ENCODE measurements at regions not wholly inside any gene's neighbourhood (a gene's known extent, or its start where the extent isn't known, plus 50 kb on each side); places are given as distances from the start of the nearest gene placed in this dataset.

- Mint-ChIP-seq H3K9me3 (no peaks in the 10 kb centered on the region), H3K27ac (no peak overlapping the region), H3K27me3 (peaks cover 7% of the 10 kb centered on the region), H3K4me3 (no peak overlapping the region), H3K36me3 (no peaks in the 10 kb centered on the region), H3K4me1 (ENCODE audit: low read depth) (peaks cover 12% of the 10 kb centered on the region)
- DNase-seq, result no peak
- ChIA-PET POLR2A (no interaction called here), CTCF (no interaction called here)
- intact Hi-C loops (cut with micrococcal nuclease), result no loop called here
Measured at GRCh38 chr1:31503570-31503969, 72.7 kb upstream of the TINAGL1 start.

GRCh38 chr1:31504001-31504400 is 72.3 kb upstream of the TINAGL1 start:
- Mint-ChIP-seq H3K4me1 (ENCODE audit: low read depth) (peaks cover 12% of the 10 kb centered on the region), H3K36me3 (no peaks in the 10 kb centered on the region), H3K27me3 (peaks cover 7% of the 10 kb centered on the region), H3K9me3 (no peaks in the 10 kb centered on the region), H3K27ac (no peak overlapping the region), H3K4me3 (no peak overlapping the region)
- ChIA-PET CTCF (no interaction called here), POLR2A (no interaction called here)
- no peak for DNase-seq
- intact Hi-C loops (cut with micrococcal nuclease), result no loop called here

GRCh38 chr1:31505911-31506497 is 70.3 kb upstream of the TINAGL1 start:
- H3K4me1 Mint-ChIP-seq (ENCODE audit: low read depth), result peaks cover 12% of the 10 kb centered on the region
- POLR2A ChIA-PET, result interaction anchor here (0.6 kb wide), 1 partner anchor 54 kb away, joined by 3 read pairs; no protein-coding TSS in a partner anchor
- DNase-seq, result peak; percentile 44
- H3K4me3 Mint-ChIP-seq, result no peak overlapping the region
- peaks cover 8% of the 10 kb centered on the region for H3K27me3 Mint-ChIP-seq
- no peaks in the 10 kb centered on the region for H3K36me3 Mint-ChIP-seq
- H3K9me3 Mint-ChIP-seq, result no peaks in the 10 kb centered on the region
- H3K27ac Mint-ChIP-seq, result no peak overlapping the region
- intact Hi-C loops (cut with micrococcal nuclease), result no loop called here
- CTCF ChIA-PET, result no interaction called here

GRCh38 chr1:31507221-31507620 is 69.1 kb upstream of the TINAGL1 start:
- Mint-ChIP-seq H3K27me3 (peaks cover 9% of the 10 kb centered on the region), H3K36me3 (no peaks in the 10 kb centered on the region), H3K4me1 (ENCODE audit: low read depth) (peaks cover 12% of the 10 kb centered on the region), H3K27ac (no peak overlapping the region), H3K4me3 (no peak overlapping the region), H3K9me3 (no peaks in the 10 kb centered on the region)
- ChIA-PET CTCF (no interaction called here), POLR2A (no interaction called here)
- no peak for DNase-seq
- intact Hi-C loops (cut with micrococcal nuclease), result no loop called here

- POLR2A ChIA-PET, result no interaction called here
- DNase-seq, result no peak
- CTCF ChIA-PET, result interaction anchor here (0.6 kb wide), 1 partner anchor 23 kb away, joined by 3 read pairs; no protein-coding TSS in a partner anchor
Measured at GRCh38 chr1:31507676-31508530, 68.4 kb upstream of the TINAGL1 start.

DNA sequence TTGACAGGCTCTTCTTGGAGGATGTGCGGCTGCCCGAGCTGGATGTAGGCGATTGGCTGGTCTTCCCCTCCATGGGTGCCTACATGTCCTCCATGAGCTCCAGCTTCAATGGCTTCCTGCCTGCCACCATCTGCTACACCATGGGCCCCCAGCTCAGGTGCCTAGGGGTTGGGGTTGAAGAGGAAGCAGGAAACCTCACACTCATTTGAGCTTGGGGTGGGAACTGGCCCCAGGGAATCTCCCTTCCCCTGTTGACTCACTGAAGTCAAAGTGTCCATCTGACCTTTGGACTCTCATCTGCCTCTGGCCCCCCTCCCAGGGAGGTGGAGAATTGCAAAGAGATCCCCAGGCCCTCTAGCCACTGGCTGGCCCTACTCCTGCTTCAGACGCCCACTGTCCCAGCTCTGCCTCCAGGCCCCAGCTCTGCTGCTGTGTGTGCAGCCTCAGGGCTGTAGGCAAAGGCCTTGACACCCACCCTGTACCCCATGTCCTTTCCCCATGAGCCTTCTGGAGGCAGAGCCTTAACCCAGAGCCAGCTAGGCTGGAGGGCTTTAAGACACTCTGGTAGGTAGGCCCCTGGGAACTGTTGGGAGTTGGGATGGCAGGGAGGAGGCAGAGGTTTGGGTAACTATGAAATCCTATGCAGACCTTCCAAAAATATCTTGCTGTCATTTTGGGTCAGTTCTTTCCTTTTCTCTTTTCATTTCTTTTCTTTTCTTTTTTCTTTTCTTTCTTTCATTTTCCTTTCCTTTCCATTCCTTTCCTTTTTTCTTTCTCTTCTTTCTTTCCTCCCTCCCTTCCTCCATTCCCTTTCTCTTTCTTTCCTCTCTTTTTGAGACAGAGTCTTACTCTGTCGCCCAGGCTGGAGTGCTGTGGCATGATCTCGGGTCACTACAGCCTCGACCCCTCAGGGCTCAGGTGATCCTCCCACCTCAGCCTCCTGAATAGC is 66.9 kb upstream of the TINAGL1 start:
- Mint-ChIP-seq H3K27ac (no peak overlapping the region), H3K9me3 (no peaks in the 10 kb centered on the region), H3K4me1 (ENCODE audit: low read depth) (peaks cover 12% of the 10 kb centered on the region), H3K36me3 (no peaks in the 10 kb centered on the region), H3K4me3 (no peak overlapping the region), H3K27me3 (peaks cover 5% of the 10 kb centered on the region)
- CTCF ChIA-PET, result no interaction called here
- no peak for DNase-seq
- intact Hi-C loops (cut with micrococcal nuclease), result no loop called here
- POLR2A ChIA-PET, result no interaction called here

More at GRCh38 chr1:31507676-31508530, 68.4 kb upstream of the TINAGL1 start:
- intact Hi-C loops (cut with micrococcal nuclease), result no loop called here
- Mint-ChIP-seq H3K4me1 (ENCODE audit: low read depth) (peaks cover 12% of the 10 kb centered on the region), H3K27ac (no peak overlapping the region), H3K27me3 (peaks cover 9% of the 10 kb centered on the region), H3K9me3 (no peaks in the 10 kb centered on the region), H3K36me3 (no peaks in the 10 kb centered on the region), H3K4me3 (no peak overlapping the region)

DNA sequence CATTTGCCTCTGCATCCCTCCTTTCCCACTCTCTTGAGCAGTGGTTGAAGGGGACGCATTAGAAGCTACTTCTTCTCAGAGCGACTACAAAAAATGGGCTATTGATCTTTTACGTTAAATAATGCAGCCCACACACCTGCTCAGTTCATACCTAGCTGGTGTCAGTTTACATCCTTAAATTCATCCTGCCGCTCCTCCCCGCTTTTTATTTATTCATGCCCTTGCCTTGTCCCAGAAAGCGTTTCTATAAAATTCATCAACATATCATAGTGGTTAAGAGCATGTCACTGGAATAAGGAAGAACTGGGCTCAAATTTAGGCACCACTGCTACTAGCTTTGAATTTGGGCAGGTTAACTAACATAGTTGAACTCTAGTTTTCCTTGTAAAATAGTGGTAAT is 66.0 kb upstream of the TINAGL1 start:
- intact Hi-C loops (cut with micrococcal nuclease), result no loop called here
- Mint-ChIP-seq H3K27ac (no peak overlapping the region), H3K4me3 (no peak overlapping the region), H3K9me3 (no peaks in the 10 kb centered on the region), H3K27me3 (peaks cover 5% of the 10 kb centered on the region), H3K36me3 (no peaks in the 10 kb centered on the region), H3K4me1 (ENCODE audit: low read depth) (peaks cover 12% of the 10 kb centered on the region)
- ChIA-PET POLR2A (no interaction called here), CTCF (no interaction called here)
- DNase-seq, result no peak

DNA sequence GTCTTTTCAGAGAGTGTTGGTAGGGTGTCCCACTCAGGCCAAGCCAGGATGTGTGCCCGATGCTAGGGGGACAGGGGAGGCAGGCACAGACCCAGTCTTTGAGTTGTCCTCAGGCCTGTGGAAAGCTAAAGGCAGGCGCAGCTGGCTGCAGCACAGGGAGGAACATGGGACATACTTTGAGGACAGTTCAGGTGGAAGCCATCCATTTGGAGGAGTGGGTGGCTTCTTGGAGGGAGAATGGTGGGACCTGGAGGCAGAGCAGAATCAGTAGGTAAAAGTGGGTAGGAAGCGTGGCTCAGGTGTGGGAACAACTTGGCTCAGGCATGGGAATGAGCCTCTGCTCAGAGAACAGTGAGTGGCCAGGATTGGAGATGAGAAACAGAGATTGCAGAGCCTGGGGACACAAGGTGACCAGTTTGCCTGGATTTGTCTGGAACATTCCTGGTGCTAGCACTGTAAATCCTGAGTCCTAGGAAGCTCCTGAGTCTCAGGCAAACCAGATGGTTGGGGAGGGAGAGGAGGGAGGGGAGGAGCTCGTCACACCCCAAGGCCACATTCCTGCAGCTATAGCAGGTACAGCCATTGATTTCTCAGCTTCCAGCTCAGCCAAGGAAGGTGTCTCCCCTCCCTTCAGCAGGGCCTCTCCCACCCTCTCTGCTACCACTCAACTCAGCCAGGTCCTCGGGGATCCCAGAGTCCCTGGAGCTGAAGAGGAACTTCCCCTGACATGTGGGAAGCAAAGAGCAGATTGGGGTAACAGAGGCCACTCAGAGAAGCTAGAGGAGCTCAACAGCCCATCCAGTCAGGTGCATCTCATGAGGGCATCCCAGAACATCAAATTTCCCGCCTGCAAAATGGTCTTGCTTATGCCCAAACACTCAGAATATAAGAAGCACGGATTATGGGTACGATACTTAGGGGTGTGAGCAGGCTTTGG is 65.2 kb upstream of the TINAGL1 start:
- DNase-seq, result no peak
- no peaks in the 10 kb centered on the region for H3K9me3 Mint-ChIP-seq
- no peak overlapping the region for H3K27ac Mint-ChIP-seq
- intact Hi-C loops (cut with micrococcal nuclease), result no loop called here
- ChIA-PET POLR2A (no interaction called here), CTCF (no interaction called here)
- H3K36me3 Mint-ChIP-seq, result no peaks in the 10 kb centered on the region
- H3K4me3 Mint-ChIP-seq, result no peak overlapping the region
- peaks cover 4% of the 10 kb centered on the region for H3K4me1 Mint-ChIP-seq (ENCODE audit: low read depth)
- peaks cover 5% of the 10 kb centered on the region for H3K27me3 Mint-ChIP-seq

GRCh38 chr1:31511848-31512615 is 64.3 kb upstream of the TINAGL1 start:
- peaks cover 4% of the 10 kb centered on the region for H3K27me3 Mint-ChIP-seq
- POLR2A ChIA-PET, result no interaction called here
- no peak overlapping the region for H3K4me3 Mint-ChIP-seq
- CTCF ChIA-PET, result no interaction called here
- intact Hi-C loops (cut with micrococcal nuclease), result no loop called here
- no peaks in the 10 kb centered on the region for H3K36me3 Mint-ChIP-seq
- H3K27ac Mint-ChIP-seq, result no peak overlapping the region
- H3K4me1 Mint-ChIP-seq (ENCODE audit: low read depth), result no peaks in the 10 kb centered on the region
- no peaks in the 10 kb centered on the region for H3K9me3 Mint-ChIP-seq
- DNase-seq, result no peak

DNA sequence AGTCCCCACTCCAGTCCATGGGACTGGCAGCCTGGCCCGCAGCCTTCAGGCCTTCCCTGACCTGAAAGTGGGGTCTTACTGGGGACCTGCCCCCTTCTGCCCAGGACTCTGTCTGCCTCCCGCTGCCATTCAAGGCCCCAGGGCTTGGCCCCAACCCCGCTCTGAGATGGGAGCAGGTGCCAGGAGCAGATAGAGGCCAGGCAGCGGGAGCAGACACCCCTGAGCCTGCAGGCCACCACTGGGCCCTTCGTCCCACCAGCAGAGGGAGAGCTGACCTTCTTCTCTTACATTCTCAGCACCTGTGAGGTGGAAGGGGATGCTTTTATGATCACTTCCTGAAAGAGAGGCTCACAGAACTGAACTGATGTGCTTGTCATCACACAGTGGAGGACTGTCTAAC is 62.2 kb upstream of the TINAGL1 start:
- POLR2A ChIA-PET, result no interaction called here
- intact Hi-C loops (cut with micrococcal nuclease), result no loop called here
- no peaks in the 10 kb centered on the region for H3K4me1 Mint-ChIP-seq (ENCODE audit: low read depth)
- no peak for DNase-seq
- no peaks in the 10 kb centered on the region for H3K9me3 Mint-ChIP-seq
- H3K36me3 Mint-ChIP-seq, result no peaks in the 10 kb centered on the region
- peaks cover 4% of the 10 kb centered on the region for H3K27me3 Mint-ChIP-seq
- H3K27ac Mint-ChIP-seq, result no peak overlapping the region
- H3K4me3 Mint-ChIP-seq, result no peak overlapping the region
- CTCF ChIA-PET, result interaction anchor here (2.1 kb wide), 1 partner anchor 35 kb away, joined by 5 read pairs; no protein-coding TSS in a partner anchor

All from activated CD4-positive, alpha-beta memory T cell treated with anti-CD3 and anti-CD28 coated beads for 36 hours (primary cell).